Vagina (tissue), 2 donors: ENCODE measurements at regions not wholly inside any gene's neighbourhood (a gene's known extent, or its start where the extent isn't known, plus 50 kb on each side); places are given as distances from the start of the nearest gene placed in this dataset.

Source experiments
- POLR2A ChIP-seq, 2 donors: fragments of 450-650 bp; IDR thresholded peaks; one replicate each; pipeline ENCODE4 v1.6.1; 2017; ENCODE audit warnings: antibody characterized with exemption in 2 of 2, mild to moderate bottlenecking in 2 of 2, moderate library complexity in 2 of 2
- POLR2AphosphoS5 ChIP-seq, 2 donors: sonication (generic); formaldehyde crosslinking; IDR thresholded peaks; one replicate each; pipeline ENCODE4 v1.9.0; 2017; ENCODE audit warnings: antibody characterized with exemption in 2 of 2, mild to moderate bottlenecking in 2 of 2, low read depth in 1 of 2; ENCODE audit not compliant: insufficient read depth in 1 of 2
- TF ChIP-seq, protein P1 (sequence below), 3 experiments: fragments of 450-650 bp in 2 of 3; fragments of 200-600 bp in 1 of 3; sonication (generic) in 1 of 3; IDR thresholded peaks; one replicate each; pipeline ENCODE4 v1.5.1; 2017 to 2019; ENCODE audit warnings: antibody characterized with exemption in 3 of 3, mild to moderate bottlenecking in 2 of 3, moderate library complexity in 2 of 3

DNA sequence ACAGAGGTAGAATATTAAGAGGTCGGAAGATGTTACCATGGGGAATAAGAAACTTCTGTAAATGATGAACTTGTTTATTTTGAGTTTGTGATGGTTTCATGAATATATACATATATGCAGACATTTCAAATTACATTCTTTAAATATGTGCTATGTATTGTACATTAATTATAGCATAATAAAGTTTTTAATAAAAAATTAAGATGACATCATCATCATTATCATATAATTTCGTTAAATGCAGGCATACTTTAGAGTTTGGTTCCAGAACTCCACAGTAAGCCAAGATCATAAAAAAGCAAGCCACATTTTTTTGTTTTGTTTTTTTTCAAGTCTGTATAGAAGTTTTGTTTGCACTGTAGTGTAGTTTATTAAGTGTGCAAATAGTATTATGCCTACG, 1403.5 kb downstream of the EFNA5 start:
- TF ChIP-seq, protein P1, sequence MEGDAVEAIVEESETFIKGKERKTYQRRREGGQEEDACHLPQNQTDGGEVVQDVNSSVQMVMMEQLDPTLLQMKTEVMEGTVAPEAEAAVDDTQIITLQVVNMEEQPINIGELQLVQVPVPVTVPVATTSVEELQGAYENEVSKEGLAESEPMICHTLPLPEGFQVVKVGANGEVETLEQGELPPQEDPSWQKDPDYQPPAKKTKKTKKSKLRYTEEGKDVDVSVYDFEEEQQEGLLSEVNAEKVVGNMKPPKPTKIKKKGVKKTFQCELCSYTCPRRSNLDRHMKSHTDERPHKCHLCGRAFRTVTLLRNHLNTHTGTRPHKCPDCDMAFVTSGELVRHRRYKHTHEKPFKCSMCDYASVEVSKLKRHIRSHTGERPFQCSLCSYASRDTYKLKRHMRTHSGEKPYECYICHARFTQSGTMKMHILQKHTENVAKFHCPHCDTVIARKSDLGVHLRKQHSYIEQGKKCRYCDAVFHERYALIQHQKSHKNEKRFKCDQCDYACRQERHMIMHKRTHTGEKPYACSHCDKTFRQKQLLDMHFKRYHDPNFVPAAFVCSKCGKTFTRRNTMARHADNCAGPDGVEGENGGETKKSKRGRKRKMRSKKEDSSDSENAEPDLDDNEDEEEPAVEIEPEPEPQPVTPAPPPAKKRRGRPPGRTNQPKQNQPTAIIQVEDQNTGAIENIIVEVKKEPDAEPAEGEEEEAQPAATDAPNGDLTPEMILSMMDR (IDR thresholded peaks at IDR 0.05), result no peak
- TF ChIP-seq POLR2A (IDR thresholded peaks at IDR 0.05) (no peak), POLR2AphosphoS5 (IDR thresholded peaks at IDR 0.05; ENCODE audit: insufficient read depth in 1 of 2, low read depth in 1 of 2) (no peak)
